T-helper 2 cell (primary cell): ENCODE measurements at regions not wholly inside any gene's neighbourhood (a gene's known extent, or its start where the extent isn't known, plus 50 kb on each side); places are given as distances from the start of the nearest gene placed in this dataset.

Experiments used
- DNase-seq, 5 experiments: peaks; one replicate each; pipeline versions ENCODE4 v3.0.0 to v3.0.0-alpha.2; 2012 to 2022

DNA sequence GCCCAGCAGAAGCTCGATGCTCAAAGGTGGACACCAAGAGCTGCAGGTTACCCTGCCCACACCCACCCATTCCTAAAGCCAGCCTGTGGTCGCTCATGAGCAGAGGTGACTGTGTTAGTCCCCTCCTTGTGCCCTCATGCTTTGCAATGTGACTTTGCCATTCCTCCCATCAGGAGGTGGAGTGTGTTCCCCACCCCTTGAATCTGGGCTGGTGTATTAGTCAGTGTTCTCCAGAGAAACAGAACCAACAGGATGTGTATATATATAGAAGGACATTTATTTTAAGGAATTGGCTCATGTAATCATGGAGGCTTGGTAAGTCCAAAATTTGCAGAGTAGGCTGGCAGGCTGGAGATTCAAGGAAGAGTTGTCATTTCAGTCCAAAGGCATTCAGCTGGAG, 54.4 kb upstream of the RNF24 start:
- DNase-seq = no peak

DNA sequence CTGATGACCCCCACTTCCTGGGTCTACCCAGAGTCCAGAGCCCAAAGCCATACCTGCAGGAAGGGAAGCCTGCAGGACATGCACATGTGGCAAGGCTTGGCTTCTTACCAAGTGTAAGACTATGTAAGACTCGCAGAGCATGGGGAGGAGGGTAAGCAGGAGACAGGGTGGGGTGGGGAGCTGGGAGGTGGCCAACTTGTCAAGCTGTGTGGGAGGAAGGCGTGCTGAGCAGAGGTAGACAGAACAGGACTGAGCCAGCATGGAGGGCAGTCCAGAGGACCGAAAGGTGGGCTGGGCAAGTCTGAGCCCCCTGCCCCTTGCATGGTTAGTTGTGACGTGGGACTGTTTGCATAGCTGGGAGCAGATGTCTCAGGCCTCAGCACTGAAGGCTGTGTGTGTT, 53.4 kb upstream of the RNF24 start:
- DNase-seq = no peak

DNA sequence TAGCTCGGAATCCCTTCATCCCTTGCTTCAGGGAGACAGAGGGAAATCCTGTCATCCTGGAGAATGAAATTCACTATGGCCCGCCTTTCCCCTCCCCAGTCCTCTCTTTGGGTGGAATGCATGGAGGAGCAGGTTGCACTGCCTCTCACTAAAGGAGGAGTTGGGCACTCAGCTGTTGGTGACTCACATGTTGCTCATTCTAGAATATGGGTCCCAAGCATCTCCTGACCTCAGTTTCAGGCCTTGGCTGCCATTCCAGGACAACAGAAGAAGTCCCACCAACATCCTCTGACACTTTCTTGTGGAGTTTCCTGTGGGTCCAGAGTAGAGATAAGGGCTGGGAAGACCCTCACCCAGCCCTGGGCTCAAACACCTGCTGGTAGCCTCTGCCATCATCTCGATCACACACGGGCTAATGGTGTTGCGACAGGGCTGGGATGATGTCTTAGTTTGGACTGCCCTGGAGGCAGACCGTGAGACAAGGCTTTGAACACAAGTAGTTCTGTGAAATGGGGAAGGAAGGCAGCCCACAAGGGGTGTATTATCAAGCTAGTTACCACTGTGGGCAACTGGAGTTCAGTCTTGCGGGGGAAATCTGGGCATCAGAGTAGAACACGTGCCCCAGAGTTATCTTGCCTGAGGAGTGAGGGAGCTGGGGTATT, 52.4 kb upstream of the RNF24 start:
- DNase-seq = no peak

DNA sequence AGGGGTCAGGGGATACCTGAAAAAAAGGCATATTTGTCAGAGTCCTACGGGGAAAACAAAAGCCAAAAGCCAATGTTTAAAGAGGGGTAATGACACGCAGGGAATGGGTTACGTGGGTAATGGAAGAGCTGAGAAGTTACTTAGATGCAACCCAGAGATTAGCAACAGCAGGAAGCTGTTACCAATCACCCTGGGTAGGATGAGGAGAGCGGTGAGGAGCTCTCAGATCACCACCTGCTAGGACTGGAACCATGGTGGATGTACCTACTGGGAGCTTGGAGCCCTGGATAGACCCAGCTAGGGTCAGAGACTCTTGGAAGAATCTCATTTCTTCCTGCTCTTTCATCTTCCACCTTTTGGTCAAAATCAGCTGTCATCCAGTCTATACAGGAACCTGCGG, 51.2 kb upstream of the RNF24 start:
- peak in 1 of 5 experiments; percentile 83 for DNase-seq

DNA sequence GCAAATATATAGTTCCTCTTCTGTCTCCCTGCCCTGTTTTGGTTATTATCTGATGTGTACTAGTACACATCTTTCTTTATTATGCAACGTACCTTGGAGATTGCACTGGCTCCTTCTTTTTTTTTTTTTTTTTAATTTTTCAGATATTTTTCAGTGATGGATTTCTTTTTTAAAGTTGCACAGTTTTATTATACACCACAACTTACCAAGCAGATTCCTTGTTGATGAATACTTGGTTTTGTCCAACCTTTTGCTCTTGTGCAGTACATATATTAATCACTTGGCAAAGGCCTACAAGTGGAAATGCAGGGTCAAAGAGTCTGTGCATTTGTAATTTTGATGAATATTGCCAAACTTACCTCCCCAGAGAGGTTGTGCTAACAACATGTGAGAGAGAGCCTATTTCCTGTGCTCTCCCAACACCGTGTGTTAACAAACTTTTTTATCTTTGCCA, 50.1 kb upstream of the RNF24 start:
- no peak for DNase-seq
